ENCODE measurements at regions not wholly inside any gene's neighbourhood (a gene's known extent, or its start where the extent isn't known, plus 50 kb on each side); places are given as distances from the start of the nearest gene placed in this dataset.

- TF ChIP-seq POLR2A (IDR thresholded peaks at IDR 0.05; ENCODE audit: low read length) (no peak), GATA1 (IDR thresholded peaks at IDR 0.05; ENCODE audit: low read depth, low read length) (no peak)
These were observed 51.8 kb upstream of the DUSP5 start for GRCh38 chr10:110445871-110446270.

Measured in erythroblast (primary cell).